ENCODE measurements at regions not wholly inside any gene's neighbourhood (a gene's known extent, or its start where the extent isn't known, plus 50 kb on each side); places are given as distances from the start of the nearest gene placed in this dataset.

DNA sequence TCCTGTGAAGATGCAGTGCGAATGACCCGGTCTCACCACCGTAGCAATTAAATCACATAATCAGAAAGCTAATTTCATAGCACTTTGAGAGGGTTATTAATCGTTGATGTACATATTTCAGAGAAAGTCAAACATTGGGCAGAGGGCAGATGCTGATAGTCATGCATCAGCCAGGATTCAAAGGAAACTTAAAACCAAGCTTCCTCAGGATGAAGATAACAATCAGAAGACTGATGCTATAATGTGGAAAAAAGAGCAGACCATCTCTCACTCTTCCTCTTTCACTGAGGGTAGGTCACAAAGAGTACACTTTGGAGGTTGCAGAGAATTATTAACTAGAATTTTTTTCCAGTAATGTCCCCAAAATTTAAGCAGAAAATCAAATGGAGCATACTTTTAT lies 1027.7 kb upstream of the ZEB2 start:
- no peak overlapping the region for H3K4me3 ChIP-seq (ENCODE audit: low read length)
- TF ChIP-seq, protein P1, sequence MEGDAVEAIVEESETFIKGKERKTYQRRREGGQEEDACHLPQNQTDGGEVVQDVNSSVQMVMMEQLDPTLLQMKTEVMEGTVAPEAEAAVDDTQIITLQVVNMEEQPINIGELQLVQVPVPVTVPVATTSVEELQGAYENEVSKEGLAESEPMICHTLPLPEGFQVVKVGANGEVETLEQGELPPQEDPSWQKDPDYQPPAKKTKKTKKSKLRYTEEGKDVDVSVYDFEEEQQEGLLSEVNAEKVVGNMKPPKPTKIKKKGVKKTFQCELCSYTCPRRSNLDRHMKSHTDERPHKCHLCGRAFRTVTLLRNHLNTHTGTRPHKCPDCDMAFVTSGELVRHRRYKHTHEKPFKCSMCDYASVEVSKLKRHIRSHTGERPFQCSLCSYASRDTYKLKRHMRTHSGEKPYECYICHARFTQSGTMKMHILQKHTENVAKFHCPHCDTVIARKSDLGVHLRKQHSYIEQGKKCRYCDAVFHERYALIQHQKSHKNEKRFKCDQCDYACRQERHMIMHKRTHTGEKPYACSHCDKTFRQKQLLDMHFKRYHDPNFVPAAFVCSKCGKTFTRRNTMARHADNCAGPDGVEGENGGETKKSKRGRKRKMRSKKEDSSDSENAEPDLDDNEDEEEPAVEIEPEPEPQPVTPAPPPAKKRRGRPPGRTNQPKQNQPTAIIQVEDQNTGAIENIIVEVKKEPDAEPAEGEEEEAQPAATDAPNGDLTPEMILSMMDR (conservative IDR thresholded peaks at IDR 0.05; ENCODE audit: low read length) = no peak
- DNase-seq (ENCODE audit: low read depth) = no peak

DNA sequence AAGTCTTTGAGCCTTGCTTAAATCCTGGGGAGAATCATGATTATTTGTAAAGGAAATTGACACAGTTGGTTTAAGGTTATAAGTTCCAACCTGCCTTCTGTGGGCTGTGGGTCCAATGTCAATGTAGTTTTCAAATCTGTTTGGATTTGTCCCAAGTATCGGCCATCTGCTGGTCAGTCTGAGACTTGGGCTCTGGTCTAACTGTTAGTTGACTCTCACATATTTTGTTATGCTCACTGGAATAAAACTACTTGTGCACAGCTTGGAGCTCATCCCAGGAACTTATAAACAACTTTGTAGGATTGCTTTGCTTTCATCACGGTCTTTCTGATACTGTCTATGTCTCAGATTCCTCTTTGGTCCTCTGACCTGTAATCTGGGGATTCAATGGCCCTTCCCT lies 1026.2 kb upstream of the ZEB2 start:
- DNase-seq (ENCODE audit: low read depth) = peak; percentile 17
- TF ChIP-seq, protein P1 (conservative IDR thresholded peaks at IDR 0.05; ENCODE audit: low read length) = peak; percentile 35
- H3K4me3 ChIP-seq (ENCODE audit: low read length) = no peak overlapping the region

DNA sequence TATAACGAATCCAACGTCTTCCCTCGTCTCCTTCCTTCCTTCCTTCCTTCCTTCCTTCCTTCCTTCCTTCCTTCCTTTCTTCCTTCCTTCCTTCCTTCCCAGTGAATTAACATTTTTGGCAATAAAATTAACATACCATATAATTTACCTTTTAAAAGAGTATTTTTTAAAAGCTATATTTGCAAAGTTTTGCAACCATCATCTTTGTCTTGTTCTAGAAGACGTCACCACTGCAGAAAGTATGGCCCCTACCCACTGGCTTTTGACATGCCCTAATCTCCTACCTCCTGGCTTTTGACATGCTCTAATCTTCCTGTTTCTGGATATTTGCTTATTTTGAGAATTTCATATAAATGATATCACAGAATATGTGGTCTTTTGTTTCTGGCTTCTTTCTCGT lies 1023.9 kb upstream of the ZEB2 start:
- TF ChIP-seq, protein P1 (conservative IDR thresholded peaks at IDR 0.05; ENCODE audit: low read length) = no peak
- H3K4me3 ChIP-seq (ENCODE audit: low read length) = no peak overlapping the region
- no peak for DNase-seq (ENCODE audit: low read depth)

DNA sequence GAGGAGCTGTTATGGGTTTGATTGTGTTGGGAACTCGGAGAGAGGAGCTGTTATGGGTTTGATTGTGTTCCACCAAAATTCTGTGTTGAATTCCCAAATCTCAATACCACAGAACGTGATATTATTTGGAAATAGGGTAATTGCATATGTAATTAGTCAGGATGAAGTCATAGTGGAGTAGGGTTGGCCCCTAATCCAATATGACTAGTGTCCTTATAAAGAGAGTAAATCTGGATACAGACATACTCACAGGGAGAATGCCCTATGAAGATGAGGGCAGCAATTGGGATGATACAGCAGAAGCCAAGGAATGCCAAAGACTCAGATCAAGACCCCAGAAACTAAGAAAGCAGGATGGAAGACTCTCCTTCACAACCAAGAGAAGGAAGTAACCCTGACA lies 1023.2 kb upstream of the ZEB2 start:
- TF ChIP-seq, protein P1 (conservative IDR thresholded peaks at IDR 0.05; ENCODE audit: low read length) = no peak
- no peak for DNase-seq (ENCODE audit: low read depth)
- no peak overlapping the region for H3K4me3 ChIP-seq (ENCODE audit: low read length)

DNA sequence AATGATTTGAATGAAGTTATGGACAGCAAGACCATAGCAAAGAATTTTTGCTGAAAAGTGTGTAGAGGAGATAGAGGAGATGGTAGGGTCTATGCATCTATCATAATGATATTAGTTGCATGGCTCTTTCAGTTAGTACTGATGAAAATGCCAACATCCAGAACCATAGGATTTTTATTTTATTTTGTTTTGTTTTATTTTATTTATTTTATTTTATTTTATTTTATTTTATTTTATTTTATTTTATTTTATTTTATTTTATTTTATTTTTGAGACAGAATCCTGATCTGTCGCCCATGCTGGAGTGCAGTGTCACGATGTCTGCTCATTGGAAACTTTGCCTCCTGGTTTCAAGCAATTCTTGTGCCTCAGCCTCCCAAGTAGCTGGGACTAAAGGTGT lies 1021.1 kb upstream of the ZEB2 start:
- DNase-seq (ENCODE audit: low read depth) = no peak
- TF ChIP-seq, protein P1 (conservative IDR thresholded peaks at IDR 0.05; ENCODE audit: low read length) = no peak

DNA sequence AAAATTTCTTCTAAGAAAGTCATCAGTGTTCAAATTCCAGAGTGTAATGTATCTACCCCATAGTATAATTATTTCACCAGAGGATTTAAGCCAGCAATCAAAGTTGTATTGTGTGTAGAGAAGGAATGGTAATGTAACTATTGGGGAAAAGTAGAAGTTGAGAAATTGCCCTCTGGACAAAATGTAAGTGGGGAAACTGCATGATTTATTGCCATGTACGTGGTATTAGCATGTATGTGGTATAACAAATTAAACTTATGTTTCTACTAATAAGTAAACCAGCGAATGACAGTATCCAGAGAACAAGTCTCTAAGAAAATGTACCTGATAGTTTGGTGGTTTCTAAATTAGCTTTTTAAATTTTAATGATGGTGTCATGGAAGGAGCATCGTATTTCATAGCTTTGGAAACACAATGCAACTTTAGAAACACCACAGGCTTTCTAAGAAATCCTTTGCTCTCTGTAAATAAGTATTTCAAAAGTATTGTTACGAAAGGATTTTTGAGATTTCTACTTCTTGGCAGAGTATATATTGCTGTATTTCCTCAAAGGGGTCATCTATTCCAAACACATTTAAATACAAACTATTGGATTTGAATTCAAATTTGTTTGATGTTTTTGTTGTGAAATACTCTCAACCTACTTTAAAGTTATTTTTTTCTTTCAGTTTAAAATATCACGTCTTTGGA lies 1018.9 kb upstream of the ZEB2 start:
- DNase-seq (ENCODE audit: low read depth) = no peak
- TF ChIP-seq, protein P1 (conservative IDR thresholded peaks at IDR 0.05; ENCODE audit: low read length) = no peak
- no peak overlapping the region for H3K4me3 ChIP-seq (ENCODE audit: low read length)

More for the DNA sequence above, 1021.1 kb upstream of the ZEB2 start:
- H3K4me3 ChIP-seq (ENCODE audit: low read length) = no peak overlapping the region

DNA sequence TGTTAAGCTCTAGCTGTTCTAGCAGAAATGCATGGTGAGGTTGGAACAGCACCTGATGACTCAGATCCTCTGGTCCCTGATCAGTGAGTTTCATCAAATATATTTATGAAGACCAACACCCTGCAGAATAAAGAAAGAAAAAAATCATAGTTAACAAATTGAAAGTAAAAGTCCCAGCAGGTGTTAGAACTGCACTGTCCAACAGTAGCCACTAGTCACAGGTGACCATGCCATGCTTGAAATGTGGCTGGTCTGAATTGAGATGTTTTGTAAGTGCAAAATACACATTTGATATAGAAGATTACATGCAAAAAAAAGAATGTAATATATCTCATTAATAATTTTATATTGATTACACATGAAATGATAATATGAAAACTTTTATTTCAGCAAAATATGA lies 1010.7 kb upstream of the ZEB2 start:
- no peak for DNase-seq (ENCODE audit: low read depth)
- H3K4me3 ChIP-seq (ENCODE audit: low read length) = no peak overlapping the region
- TF ChIP-seq, protein P1 (conservative IDR thresholded peaks at IDR 0.05; ENCODE audit: low read length) = no peak
